ENCODE measurements at regions not wholly inside any gene's neighbourhood (a gene's known extent, or its start where the extent isn't known, plus 50 kb on each side); places are given as distances from the start of the nearest gene placed in this dataset.

DNA sequence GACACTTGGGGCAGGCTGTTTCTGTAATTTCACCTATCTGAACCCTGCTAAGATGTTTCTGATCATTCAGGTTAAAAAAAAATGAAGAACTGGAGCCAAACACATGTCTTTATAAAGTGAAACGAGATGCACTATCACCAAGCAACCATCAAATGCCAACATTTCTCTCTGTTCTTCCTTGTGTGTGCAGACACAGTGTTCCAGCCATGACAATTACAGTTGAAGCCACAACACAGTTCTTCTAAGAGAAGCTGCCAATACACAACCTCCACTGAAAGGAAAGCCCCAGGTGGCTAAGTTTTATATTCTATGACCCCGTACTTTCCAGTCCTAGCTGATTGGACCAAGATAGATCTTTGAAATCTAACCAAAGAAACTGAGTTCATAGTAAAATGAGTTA, 181.8 kb downstream of the RAD51AP2 start:
- Histone ChIP-seq H3K9me3 (ENCODE audit: insufficient read depth, low read length) (no peaks in the 10 kb centered on the region), H3K4me1 (ENCODE audit: low read length) (no peaks in the 10 kb centered on the region), H3K4me2 (ENCODE audit: low read length) (no peak overlapping the region), H3K79me2 (ENCODE audit: low read length) (no peaks in the 10 kb centered on the region), H3K4me3 (ENCODE audit: low read length) (no peak overlapping the region), H3K27ac (ENCODE audit: low read length) (no peak overlapping the region), H2AFZ (ENCODE audit: low read depth, low read length) (no peak overlapping the region), H3K36me3 (replicated peaks; ENCODE audit: low read depth, low read length) (no peaks in the 10 kb centered on the region), H3K27me3 (ENCODE audit: low read depth, low read length) (no peaks in the 10 kb centered on the region), H4K20me1 (ENCODE audit: insufficient read depth, low read length) (no peaks in the 10 kb centered on the region), H3K9ac (ENCODE audit: low read length) (no peak overlapping the region)
- no peak for TF ChIP-seq EZH2phosphoT487 (IDR thresholded peaks at IDR 0.05; ENCODE audit: low read depth)
- TF ChIP-seq, protein P1, sequence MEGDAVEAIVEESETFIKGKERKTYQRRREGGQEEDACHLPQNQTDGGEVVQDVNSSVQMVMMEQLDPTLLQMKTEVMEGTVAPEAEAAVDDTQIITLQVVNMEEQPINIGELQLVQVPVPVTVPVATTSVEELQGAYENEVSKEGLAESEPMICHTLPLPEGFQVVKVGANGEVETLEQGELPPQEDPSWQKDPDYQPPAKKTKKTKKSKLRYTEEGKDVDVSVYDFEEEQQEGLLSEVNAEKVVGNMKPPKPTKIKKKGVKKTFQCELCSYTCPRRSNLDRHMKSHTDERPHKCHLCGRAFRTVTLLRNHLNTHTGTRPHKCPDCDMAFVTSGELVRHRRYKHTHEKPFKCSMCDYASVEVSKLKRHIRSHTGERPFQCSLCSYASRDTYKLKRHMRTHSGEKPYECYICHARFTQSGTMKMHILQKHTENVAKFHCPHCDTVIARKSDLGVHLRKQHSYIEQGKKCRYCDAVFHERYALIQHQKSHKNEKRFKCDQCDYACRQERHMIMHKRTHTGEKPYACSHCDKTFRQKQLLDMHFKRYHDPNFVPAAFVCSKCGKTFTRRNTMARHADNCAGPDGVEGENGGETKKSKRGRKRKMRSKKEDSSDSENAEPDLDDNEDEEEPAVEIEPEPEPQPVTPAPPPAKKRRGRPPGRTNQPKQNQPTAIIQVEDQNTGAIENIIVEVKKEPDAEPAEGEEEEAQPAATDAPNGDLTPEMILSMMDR (IDR thresholded peaks at IDR 0.05; ENCODE audit: low read depth, low read length), result no peak

DNA sequence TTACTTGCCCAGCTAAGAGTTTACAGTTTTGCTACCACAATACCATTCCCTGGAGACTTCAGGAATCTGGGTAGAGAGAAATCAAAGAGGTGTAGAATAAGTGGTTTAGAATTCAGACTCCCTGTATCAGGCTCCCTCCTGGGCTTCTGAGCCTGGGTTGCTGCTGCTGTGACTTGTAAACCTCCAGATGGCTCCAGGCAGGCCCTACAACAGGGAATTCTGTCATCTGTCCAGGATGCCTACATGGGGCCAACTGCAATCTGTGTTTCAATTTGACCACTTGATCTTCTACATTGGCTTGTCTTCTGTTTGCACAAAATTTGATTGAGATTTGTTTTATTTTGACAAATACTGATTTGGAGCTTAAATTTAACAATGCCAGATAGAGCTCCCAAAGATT, 183.9 kb downstream of the RAD51AP2 start:
- no peaks in the 10 kb centered on the region for H3K27me3 ChIP-seq (ENCODE audit: low read depth, low read length)

DNA sequence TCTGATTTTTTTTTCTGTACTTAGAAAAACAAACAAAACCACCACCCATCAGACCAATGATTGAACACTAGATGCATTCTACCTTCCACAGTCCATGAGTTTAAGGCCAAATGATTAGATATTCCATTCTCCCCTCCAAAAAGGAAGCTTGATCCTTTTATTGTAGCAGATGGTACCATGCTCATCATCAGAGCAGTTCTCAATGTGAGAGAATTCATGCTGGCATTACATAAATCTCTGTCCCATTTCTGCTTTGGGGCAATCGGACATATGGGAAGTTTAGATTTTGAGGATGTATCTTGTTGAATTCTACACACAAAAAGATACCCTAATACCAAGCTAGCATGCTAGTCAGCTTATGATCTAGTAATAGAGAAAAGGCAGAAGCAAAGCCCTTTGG, 186.6 kb downstream of the RAD51AP2 start:
- Histone ChIP-seq H3K27ac (ENCODE audit: low read length) (no peak overlapping the region), H3K79me2 (ENCODE audit: low read length) (no peaks in the 10 kb centered on the region), H2AFZ (ENCODE audit: low read depth, low read length) (no peak overlapping the region), H3K4me3 (ENCODE audit: low read length) (no peak overlapping the region), H3K27me3 (ENCODE audit: low read depth, low read length) (no peaks in the 10 kb centered on the region), H3K4me1 (ENCODE audit: low read length) (no peaks in the 10 kb centered on the region), H3K9me3 (ENCODE audit: insufficient read depth, low read length) (no peaks in the 10 kb centered on the region), H4K20me1 (ENCODE audit: insufficient read depth, low read length) (no peaks in the 10 kb centered on the region), H3K36me3 (replicated peaks; ENCODE audit: low read depth, low read length) (no peaks in the 10 kb centered on the region), H3K9ac (ENCODE audit: low read length) (no peak overlapping the region), H3K4me2 (ENCODE audit: low read length) (no peak overlapping the region)
- TF ChIP-seq EZH2phosphoT487 (IDR thresholded peaks at IDR 0.05; ENCODE audit: low read depth), result no peak
- TF ChIP-seq, protein P1 (IDR thresholded peaks at IDR 0.05; ENCODE audit: low read depth, low read length), result no peak

More for the DNA sequence above, 183.9 kb downstream of the RAD51AP2 start:
- Histone ChIP-seq H3K4me1 (ENCODE audit: low read length) (no peaks in the 10 kb centered on the region), H3K4me3 (ENCODE audit: low read length) (no peak overlapping the region), H3K27ac (ENCODE audit: low read length) (no peak overlapping the region), H3K9me3 (ENCODE audit: insufficient read depth, low read length) (no peaks in the 10 kb centered on the region), H3K9ac (ENCODE audit: low read length) (no peak overlapping the region), H3K4me2 (ENCODE audit: low read length) (no peak overlapping the region), H2AFZ (ENCODE audit: low read depth, low read length) (no peak overlapping the region), H3K36me3 (replicated peaks; ENCODE audit: low read depth, low read length) (no peaks in the 10 kb centered on the region), H4K20me1 (ENCODE audit: insufficient read depth, low read length) (no peaks in the 10 kb centered on the region), H3K79me2 (ENCODE audit: low read length) (no peaks in the 10 kb centered on the region)
- no peak for TF ChIP-seq EZH2phosphoT487 (IDR thresholded peaks at IDR 0.05; ENCODE audit: low read depth)
- TF ChIP-seq, protein P1 (IDR thresholded peaks at IDR 0.05; ENCODE audit: low read depth, low read length), result no peak

DNA sequence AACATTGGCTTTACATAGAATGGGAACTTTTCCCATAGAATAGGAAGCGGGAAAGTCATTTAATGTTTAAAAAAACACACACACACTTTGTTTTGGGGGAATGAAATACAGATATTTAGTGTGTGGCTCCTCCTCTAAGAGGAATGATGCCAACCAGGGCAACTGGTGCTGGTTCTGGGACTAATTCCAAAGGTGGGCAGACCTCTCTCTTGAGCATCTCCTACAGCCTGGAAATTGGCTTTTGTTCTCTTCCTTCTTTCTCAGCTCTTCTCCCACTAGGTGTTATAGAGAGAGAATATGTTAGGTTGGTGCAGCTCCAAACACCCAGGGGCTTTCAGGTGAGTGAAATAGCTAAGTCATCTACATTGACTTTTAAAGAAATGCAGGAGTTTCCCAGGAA, 190.1 kb downstream of the RAD51AP2 start:
- no peak for TF ChIP-seq EZH2phosphoT487 (IDR thresholded peaks at IDR 0.05; ENCODE audit: low read depth)
- no peak overlapping the region for H3K4me3 ChIP-seq (ENCODE audit: low read length)
- H3K4me1 ChIP-seq (ENCODE audit: low read length), result no peaks in the 10 kb centered on the region
- H3K36me3 ChIP-seq (replicated peaks; ENCODE audit: low read depth, low read length), result no peaks in the 10 kb centered on the region
- no peaks in the 10 kb centered on the region for H3K9me3 ChIP-seq (ENCODE audit: insufficient read depth, low read length)
- no peaks in the 10 kb centered on the region for H4K20me1 ChIP-seq (ENCODE audit: insufficient read depth, low read length)
- no peaks in the 10 kb centered on the region for H3K27me3 ChIP-seq (ENCODE audit: low read depth, low read length)
- no peak overlapping the region for H2AFZ ChIP-seq (ENCODE audit: low read depth, low read length)
- no peak overlapping the region for H3K9ac ChIP-seq (ENCODE audit: low read length)
- no peak overlapping the region for H3K27ac ChIP-seq (ENCODE audit: low read length)
- H3K4me2 ChIP-seq (ENCODE audit: low read length), result no peak overlapping the region
- no peaks in the 10 kb centered on the region for H3K79me2 ChIP-seq (ENCODE audit: low read length)

DNA sequence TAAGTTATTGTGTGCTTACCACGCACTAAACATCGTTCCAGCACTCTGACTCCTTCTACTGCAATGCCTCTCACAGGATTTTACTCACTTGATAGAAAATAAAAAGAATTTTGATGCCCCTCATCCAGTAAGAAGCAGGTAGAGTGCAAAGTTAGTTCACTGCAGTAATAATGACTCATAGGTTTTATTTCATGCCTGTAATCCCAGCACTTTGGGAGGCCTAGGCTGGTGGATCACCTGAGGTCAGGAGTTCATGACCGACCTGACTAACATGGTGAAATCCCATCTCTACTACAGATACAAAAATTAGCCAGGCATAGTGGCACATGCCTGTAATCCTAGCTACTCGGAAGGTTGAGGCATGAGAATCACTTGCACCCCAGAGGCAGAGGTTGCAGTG, 190.6 kb downstream of the RAD51AP2 start:
- no peak for TF ChIP-seq EZH2phosphoT487 (IDR thresholded peaks at IDR 0.05; ENCODE audit: low read depth)
- TF ChIP-seq, protein P1 (IDR thresholded peaks at IDR 0.05; ENCODE audit: low read depth, low read length), result no peak
- no peaks in the 10 kb centered on the region for H4K20me1 ChIP-seq (ENCODE audit: insufficient read depth, low read length)
- no peaks in the 10 kb centered on the region for H3K9me3 ChIP-seq (ENCODE audit: insufficient read depth, low read length)
- no peaks in the 10 kb centered on the region for H3K27me3 ChIP-seq (ENCODE audit: low read depth, low read length)
- no peak overlapping the region for H3K27ac ChIP-seq (ENCODE audit: low read length)
- no peaks in the 10 kb centered on the region for H3K79me2 ChIP-seq (ENCODE audit: low read length)
- no peak overlapping the region for H2AFZ ChIP-seq (ENCODE audit: low read depth, low read length)
- no peak overlapping the region for H3K9ac ChIP-seq (ENCODE audit: low read length)
- H3K4me3 ChIP-seq (ENCODE audit: low read length), result no peak overlapping the region
- no peaks in the 10 kb centered on the region for H3K36me3 ChIP-seq (replicated peaks; ENCODE audit: low read depth, low read length)
- H3K4me1 ChIP-seq (ENCODE audit: low read length), result no peaks in the 10 kb centered on the region
- no peak overlapping the region for H3K4me2 ChIP-seq (ENCODE audit: low read length)
